HEK293 (cell line): ENCODE measurements at regions not wholly inside any gene's neighbourhood (a gene's known extent, or its start where the extent isn't known, plus 50 kb on each side); places are given as distances from the start of the nearest gene placed in this dataset.

Experiments
- CTCF ChIA-PET: fragments of 350-600 bp; formaldehyde crosslinking; extraction: SDS; loops from one replicate; lab custom pipeline; 2021; ENCODE audit warnings: antibody characterized with exemption; lab: Yijun Ruan, JAX
- POLR2A ChIA-PET: fragments of 300-600 bp; formaldehyde crosslinking; extraction: SDS; loops from one replicate; lab custom pipeline; 2020; ENCODE audit warnings: antibody characterized with exemption, inconsistent platforms; lab: Yijun Ruan, JAX
- H3K27ac ChIP-seq: fragments of 200-500 bp; sonication (Bioruptor generic); 2 replicates; pipeline ENCODE4 v1.5.1; 2014; ENCODE audit warnings: low read depth, low read length, control low read depth, inconsistent platforms; ENCODE audit errors: extremely low read depth
- H3K36me3 ChIP-seq, 2 experiments: fragments of 200-500 bp in 1 of 2; sonication (Bioruptor generic) in 1 of 2; 1 replicate in 1 of 2; 2 replicates in 1 of 2; pipeline ENCODE4 v1.5.1; 2014 to 2017; ENCODE audit warnings: inconsistent platforms in 2 of 2, low read length in 2 of 2; ENCODE audit not compliant: control insufficient read depth in 2 of 2, insufficient read depth in 1 of 2
- H3K4me1 ChIP-seq: fragments of 200-500 bp; sonication (Bioruptor generic); 2 replicates; pipeline ENCODE4 v1.5.1; 2014; ENCODE audit warnings: mild to moderate bottlenecking, low read length, inconsistent platforms; ENCODE audit not compliant: control insufficient read depth, insufficient read depth
- H3K4me3 ChIP-seq: 2 replicates; pipeline ENCODE4 v1.5.1; 2011; ENCODE audit warnings: low read depth, mild to moderate bottlenecking, control low read depth, low read length, moderate library complexity
- H3K9me3 ChIP-seq: fragments of 200-500 bp; sonication (Bioruptor generic); 2 replicates; pipeline ENCODE4 v1.5.1; 2014; ENCODE audit warnings: low read depth, low read length, inconsistent platforms; ENCODE audit not compliant: control insufficient read depth, insufficient read depth
- EGR2 ChIP-seq: fragments of 450-650 bp; formaldehyde crosslinking; IDR thresholded peaks from 2 replicates; pipeline ENCODE4 v1.5.1; 2016; ENCODE audit warnings: low read depth, missing biosample characterization, missing genetic modification characterization
- INSM2 ChIP-seq: fragments of 450-650 bp; formaldehyde crosslinking; IDR thresholded peaks from 2 replicates; pipeline ENCODE4 v1.5.1; 2016; ENCODE audit warnings: missing biosample characterization, missing genetic modification characterization
- REST ChIP-seq: fragments of 450-650 bp; formaldehyde crosslinking; IDR thresholded peaks from 2 replicates; pipeline ENCODE4 v1.5.1; 2016; ENCODE audit warnings: missing biosample characterization, missing genetic modification characterization
- ZBTB48 ChIP-seq: fragments of 450-650 bp; formaldehyde crosslinking; IDR thresholded peaks from 2 replicates; pipeline ENCODE4 v1.5.1; 2016; ENCODE audit warnings: missing biosample characterization, missing genetic modification characterization
- ZFP37 ChIP-seq: fragments of 450-650 bp; formaldehyde crosslinking; IDR thresholded peaks from 2 replicates; pipeline ENCODE4 v1.5.1; 2016; ENCODE audit warnings: missing biosample characterization, missing genetic modification characterization
- ZNF114 ChIP-seq: fragments of 450-650 bp; formaldehyde crosslinking; IDR thresholded peaks from 2 replicates; pipeline ENCODE4 v1.5.0; 2017; ENCODE audit warnings: missing biosample characterization, missing genetic modification characterization
- ZNF16 ChIP-seq: fragments of 450-650 bp; formaldehyde crosslinking; IDR thresholded peaks from 2 replicates; pipeline ENCODE4 v1.5.1; 2016; ENCODE audit warnings: low read depth, missing biosample characterization, missing genetic modification characterization
- ZNF292 ChIP-seq: fragments of 450-650 bp; formaldehyde crosslinking; IDR thresholded peaks from 2 replicates; pipeline ENCODE4 v1.5.1; 2016; ENCODE audit warnings: low read depth, missing biosample characterization, missing genetic modification characterization, borderline replicate concordance
- ZNF324 ChIP-seq: fragments of 450-650 bp; formaldehyde crosslinking; IDR thresholded peaks from 2 replicates; pipeline ENCODE4 v1.5.1; 2016; ENCODE audit warnings: missing biosample characterization, missing genetic modification characterization
- ZNF341 ChIP-seq: fragments of 450-650 bp; formaldehyde crosslinking; IDR thresholded peaks from 2 replicates; pipeline ENCODE4; 2016; ENCODE audit warnings: low read depth, missing biosample characterization, missing genetic modification characterization
- ZNF391 ChIP-seq: fragments of 450-650 bp; formaldehyde crosslinking; IDR thresholded peaks from 2 replicates; pipeline ENCODE4 v1.5.1; 2016; ENCODE audit warnings: low read depth, missing biosample characterization, missing genetic modification characterization, borderline replicate concordance
- ZNF488 ChIP-seq: fragments of 450-650 bp; formaldehyde crosslinking; IDR thresholded peaks from 2 replicates; pipeline ENCODE4 v1.5.1; 2016; ENCODE audit warnings: missing biosample characterization, missing genetic modification characterization
- ZNF510 ChIP-seq: fragments of 450-650 bp; formaldehyde crosslinking; IDR thresholded peaks from 2 replicates; pipeline ENCODE4 v1.5.1; 2018; ENCODE audit warnings: mild to moderate bottlenecking, missing genetic modification characterization, missing biosample characterization; ENCODE audit not compliant: insufficient replicate concordance
- ZNF513 ChIP-seq: fragments of 450-650 bp; IDR thresholded peaks from 2 replicates; pipeline ENCODE4 v1.5.1; 2018; ENCODE audit warnings: missing biosample characterization, missing genetic modification characterization
- ZNF580 ChIP-seq: fragments of 450-650 bp; formaldehyde crosslinking; IDR thresholded peaks from 2 replicates; pipeline ENCODE4 v1.5.1; 2016; ENCODE audit warnings: missing biosample characterization, missing genetic modification characterization
- ZNF624 ChIP-seq: fragments of 450-650 bp; formaldehyde crosslinking; IDR thresholded peaks from 2 replicates; pipeline ENCODE4 v1.5.1; 2017; ENCODE audit warnings: missing biosample characterization, missing genetic modification characterization
- ZNF704 ChIP-seq: fragments of 450-650 bp; formaldehyde crosslinking; IDR thresholded peaks from 2 replicates; pipeline ENCODE4 v1.5.1; 2016; ENCODE audit warnings: missing biosample characterization, missing genetic modification characterization

GRCh38 chr4:27270435-27270834 lies 409.8 kb downstream of the STIM2 start (continued):
- TF ChIP-seq ZNF341 (tag by site-specific recombination) (no peak), ZNF704 (no peak)
- TF ChIP-seq, all 188 proteins: peak for 0

GRCh38 chr4:27271555-27271954 lies 410.9 kb downstream of the STIM2 start:
- Histone ChIP-seq H3K36me3 (no peaks in the 10 kb centered on the region), H3K4me3 (no peak overlapping the region), H3K9me3 (no peaks in the 10 kb centered on the region), H3K4me1 (no peaks in the 10 kb centered on the region), H3K27ac (no peak overlapping the region)
- ChIA-PET CTCF (no interaction called here), POLR2A (no interaction called here)
- TF ChIP-seq EGR2 (tag by site-specific recombination) = no peak
- TF ChIP-seq ZFP37 (tag by site-specific recombination) = no peak
- TF ChIP-seq ZNF580 (tag by site-specific recombination) = no peak
- TF ChIP-seq ZNF324 (tag by site-specific recombination) = no peak
- no peak for TF ChIP-seq ZNF114 (tag by site-specific recombination)
- no peak for TF ChIP-seq ZNF510 (tag by site-specific recombination)
- TF ChIP-seq ZNF16 (tag by site-specific recombination) = no peak
- TF ChIP-seq ZNF292 (tag by site-specific recombination) = no peak
- no peak for TF ChIP-seq ZNF513 (tag by site-specific recombination)
- TF ChIP-seq ZNF488 = no peak
- TF ChIP-seq INSM2 (tag by site-specific recombination) = no peak
- TF ChIP-seq ZBTB48 (tag by site-specific recombination) = no peak
- TF ChIP-seq ZNF391 (tag by site-specific recombination) = no peak
- no peak for TF ChIP-seq REST
- TF ChIP-seq ZNF624 (tag by site-specific recombination) = no peak
